MM.1S (cell line): ENCODE measurements at regions not wholly inside any gene's neighbourhood (a gene's known extent, or its start where the extent isn't known, plus 50 kb on each side); places are given as distances from the start of the nearest gene placed in this dataset.

Experiments
- DNase-seq: peaks from one replicate; pipeline ENCODE4 v3.0.0-alpha.2; 2015
- H2AFZ ChIP-seq: fragments of 300-600 bp; sonication (generic); 2 replicates; pipeline ENCODE4 v1.6.0; 2016; ENCODE audit warnings: antibody characterized with exemption, low read length
- H3F3A ChIP-seq: fragments of 300-600 bp; sonication (generic); 2 replicates; pipeline ENCODE4 v1.6.1; 2016; ENCODE audit warnings: mild to moderate bottlenecking, antibody characterized with exemption, low read length, moderate library complexity, mixed read lengths; ENCODE audit not compliant: insufficient read depth
- H3K27ac ChIP-seq: fragments of 300-600 bp; sonication (generic); 2 replicates; pipeline ENCODE4 v1.5.1; 2016; ENCODE audit warnings: mild to moderate bottlenecking, low read length
- H3K27me3 ChIP-seq: fragments of 300-600 bp; sonication (generic); replicated peaks from 2 replicates; pipeline ENCODE4 v1.6.0; 2016; ENCODE audit warnings: low read length; ENCODE audit not compliant: insufficient read depth
- H3K36me3 ChIP-seq: fragments of 300-600 bp; sonication (generic); replicated peaks from 2 replicates; pipeline ENCODE4 v1.6.1; 2016; ENCODE audit warnings: mild to moderate bottlenecking, low read length, mixed read lengths; ENCODE audit not compliant: insufficient read depth
- H3K4me1 ChIP-seq: fragments of 300-600 bp; sonication (generic); 2 replicates; pipeline ENCODE4 v1.6.1; 2016; ENCODE audit warnings: low read length, mixed read lengths
- H3K4me2 ChIP-seq: fragments of 300-600 bp; sonication (generic); 2 replicates; pipeline ENCODE4 v1.6.0; 2016; ENCODE audit warnings: low read depth, low read length
- H3K4me3 ChIP-seq: fragments of 300-600 bp; sonication (generic); 2 replicates; pipeline ENCODE4 v1.5.1; 2016; ENCODE audit warnings: low read length, mixed read lengths
- H3K79me2 ChIP-seq: fragments of 300-600 bp; sonication (generic); 2 replicates; pipeline ENCODE4 v1.6.1; 2016; ENCODE audit warnings: mixed run types, low read length, mixed read lengths
- H3K9ac ChIP-seq: fragments of 300-600 bp; sonication (generic); 2 replicates; pipeline ENCODE4 v1.6.1; 2016; ENCODE audit warnings: low read length, mixed read lengths
- H3K9me2 ChIP-seq: fragments of 300-600 bp; sonication (generic); replicated peaks from 2 replicates; pipeline ENCODE4 v1.6.1; 2016; ENCODE audit warnings: mild to moderate bottlenecking, low read length, mixed read lengths; ENCODE audit not compliant: insufficient read depth
- H3K9me3 ChIP-seq: fragments of 300-600 bp; sonication (generic); replicated peaks from 2 replicates; pipeline ENCODE4 v1.6.1; 2016; ENCODE audit warnings: mild to moderate bottlenecking, low read length, mixed read lengths; ENCODE audit not compliant: insufficient read depth
- H4K20me1 ChIP-seq: fragments of 300-600 bp; sonication (generic); 2 replicates; pipeline ENCODE4 v1.6.1; 2016; ENCODE audit warnings: mild to moderate bottlenecking, low read length, moderate library complexity, mixed read lengths; ENCODE audit not compliant: insufficient read depth
- CTCF ChIP-seq: fragments of 300-600 bp; sonication (generic); IDR thresholded peaks from 2 replicates; pipeline ENCODE4 v1.5.1; 2016; ENCODE audit warnings: antibody characterized with exemption, low read length, mixed read lengths
- EZH2 ChIP-seq: fragments of 300-600 bp; sonication (generic); optimal IDR thresholded peaks from 2 replicates; pipeline ENCODE3; 2017; ENCODE audit warnings: low read depth, mild to moderate bottlenecking, antibody characterized with exemption, low read length, mixed read lengths
- EZH2phosphoT487 ChIP-seq: fragments of 300-600 bp; sonication (generic); IDR thresholded peaks from 2 replicates; pipeline ENCODE4 v1.6.1; 2018; ENCODE audit warnings: antibody characterized with exemption, low read length

GRCh38 chr5:141795421-141795820 lies 82.8 kb downstream of the PCDH1 start:
- TF ChIP-seq CTCF (no peak), EZH2phosphoT487 (no peak), EZH2 (no peak)
- Histone ChIP-seq H3K9me3 (no peaks in the 10 kb centered on the region), H3K36me3 (no peaks in the 10 kb centered on the region), H2AFZ (no peak overlapping the region), H3K27ac (no peak overlapping the region), H4K20me1 (no peaks in the 10 kb centered on the region), H3K79me2 (no peaks in the 10 kb centered on the region), H3K4me3 (no peak overlapping the region), H3K4me1 (no peaks in the 10 kb centered on the region), H3K9me2 (no peaks in the 10 kb centered on the region), H3K27me3 (no peaks in the 10 kb centered on the region), H3K4me2 (no peak overlapping the region), H3F3A (no peaks in the 10 kb centered on the region), H3K9ac (no peak overlapping the region)
- no peak for DNase-seq

- Histone ChIP-seq H3K9me2 (no peaks in the 10 kb centered on the region), H3F3A (no peaks in the 10 kb centered on the region), H3K36me3 (no peaks in the 10 kb centered on the region), H2AFZ (no peak overlapping the region), H3K9ac (no peak overlapping the region), H3K4me2 (no peak overlapping the region), H3K27ac (no peak overlapping the region), H3K4me3 (no peak overlapping the region), H3K79me2 (no peaks in the 10 kb centered on the region), H4K20me1 (no peaks in the 10 kb centered on the region), H3K9me3 (no peaks in the 10 kb centered on the region), H3K4me1 (no peaks in the 10 kb centered on the region), H3K27me3 (no peaks in the 10 kb centered on the region)
- DNase-seq = no peak
- TF ChIP-seq CTCF = no peak
- no peak for TF ChIP-seq EZH2
- TF ChIP-seq EZH2phosphoT487 = no peak
Measured at GRCh38 chr5:141793881-141794280, 84.3 kb downstream of the PCDH1 start.

GRCh38 chr5:141793403-141793802 lies 84.8 kb downstream of the PCDH1 start:
- TF ChIP-seq EZH2phosphoT487 (no peak), CTCF (no peak), EZH2 (no peak)
- no peak overlapping the region for H3K27ac ChIP-seq
- H4K20me1 ChIP-seq = no peaks in the 10 kb centered on the region
- no peaks in the 10 kb centered on the region for H3K4me1 ChIP-seq
- H3K4me2 ChIP-seq = no peak overlapping the region
- no peaks in the 10 kb centered on the region for H3K9me2 ChIP-seq
- no peaks in the 10 kb centered on the region for H3K79me2 ChIP-seq
- no peak overlapping the region for H3K4me3 ChIP-seq
- H3K9ac ChIP-seq = no peak overlapping the region
- no peak overlapping the region for H2AFZ ChIP-seq
- H3K27me3 ChIP-seq = no peaks in the 10 kb centered on the region
- DNase-seq = no peak
- no peaks in the 10 kb centered on the region for H3K9me3 ChIP-seq
- no peaks in the 10 kb centered on the region for H3K36me3 ChIP-seq
- H3F3A ChIP-seq = no peaks in the 10 kb centered on the region
